ENCODE measurements at regions not wholly inside any gene's neighbourhood (a gene's known extent, or its start where the extent isn't known, plus 50 kb on each side); places are given as distances from the start of the nearest gene placed in this dataset.

GRCh38 chr2:41840702-41841551 lies 206.9 kb upstream of the PKDCC start:
- DNase-seq (ENCODE audit: low read depth), result peak; percentile 83
- H3K4me3 ChIP-seq (ENCODE audit: low read depth, low read length), result peak overlapping the region; percentile 78
- peak; percentile 100 for TF ChIP-seq CTCF (conservative IDR thresholded peaks at IDR 0.05; ENCODE audit: low read depth, low read length)

GRCh38 chr2:41846962-41847361 lies 200.9 kb upstream of the PKDCC start:
- H3K4me3 ChIP-seq (ENCODE audit: low read depth, low read length), result no peak overlapping the region
- no peak for DNase-seq (ENCODE audit: low read depth)
- TF ChIP-seq CTCF (conservative IDR thresholded peaks at IDR 0.05; ENCODE audit: low read depth, low read length), result no peak

- peak; percentile 91 for DNase-seq (ENCODE audit: low read depth)
- no peak overlapping the region for H3K4me3 ChIP-seq (ENCODE audit: low read depth, low read length)
- no peak for TF ChIP-seq CTCF (conservative IDR thresholded peaks at IDR 0.05; ENCODE audit: low read depth, low read length)
These were observed 199.9 kb upstream of the PKDCC start for GRCh38 chr2:41847744-41848441.

- no peak for TF ChIP-seq CTCF (conservative IDR thresholded peaks at IDR 0.05; ENCODE audit: low read depth, low read length)
- no peak overlapping the region for H3K4me3 ChIP-seq (ENCODE audit: low read depth, low read length)
- DNase-seq (ENCODE audit: low read depth), result no peak
These were observed 196.3 kb upstream of the PKDCC start for GRCh38 chr2:41851554-41851953.

- TF ChIP-seq CTCF (conservative IDR thresholded peaks at IDR 0.05; ENCODE audit: low read depth, low read length), result peak; percentile 78
- no peak for DNase-seq (ENCODE audit: low read depth)
- H3K4me3 ChIP-seq (ENCODE audit: low read depth, low read length), result no peak overlapping the region
These were observed 194.2 kb upstream of the PKDCC start for GRCh38 chr2:41853427-41854191.

GRCh38 chr2:41854227-41854626 lies 193.6 kb upstream of the PKDCC start:
- DNase-seq (ENCODE audit: low read depth), result peak; percentile 39
- no peak for TF ChIP-seq CTCF (conservative IDR thresholded peaks at IDR 0.05; ENCODE audit: low read depth, low read length)
- H3K4me3 ChIP-seq (ENCODE audit: low read depth, low read length), result no peak overlapping the region

Measured in epithelial cell of proximal tubule (primary cell).